GM12878 (cell line): ENCODE measurements at regions not wholly inside any gene's neighbourhood (a gene's known extent, or its start where the extent isn't known, plus 50 kb on each side); places are given as distances from the start of the nearest gene placed in this dataset.

Experiments used
- ASH2L ChIP-seq: fragments of 300-600, 200-600 bp; sonication (generic); IDR thresholded peaks from 2 replicates; pipeline ENCODE4 v1.6.1; 2017; ENCODE audit warnings: low read depth, mild to moderate bottlenecking, borderline replicate concordance
- EZH2 ChIP-seq: IDR thresholded peaks from 2 replicates; pipeline ENCODE4 v1.6.1; 2012; ENCODE audit warnings: low read depth, mild to moderate bottlenecking, control low read depth, inconsistent platforms, low read length, borderline replicate concordance; ENCODE audit not compliant: control insufficient read depth
- FOXM1 ChIP-seq: IDR thresholded peaks from 2 replicates; pipeline ENCODE4 v1.6.1; 2012; ENCODE audit warnings: low read depth, mild to moderate bottlenecking, inconsistent platforms, low read length, moderate library complexity
- HCFC1 ChIP-seq: fragments of 150-350 bp; IDR thresholded peaks from 2 replicates; pipeline ENCODE4 v1.6.1; 2014; ENCODE audit warnings: low read length
- MTA3 ChIP-seq: IDR thresholded peaks from 2 replicates; pipeline ENCODE4 v1.6.1; 2012; ENCODE audit warnings: low read length, inconsistent platforms, borderline replicate concordance
- NFIC ChIP-seq: IDR thresholded peaks from 2 replicates; pipeline ENCODE4 v1.6.1; 2012; ENCODE audit warnings: low read depth, mild to moderate bottlenecking, inconsistent platforms, low read length, moderate library complexity
- POLR2AphosphoS5 ChIP-seq: IDR thresholded peaks from 2 replicates; pipeline ENCODE4 v1.6.1; 2011; ENCODE audit warnings: mild to moderate bottlenecking, low read length, inconsistent platforms
- SIN3A ChIP-seq: IDR thresholded peaks from 2 replicates; pipeline ENCODE4 v1.6.1; 2012; ENCODE audit warnings: low read depth, low read length, improper control_type of control experiment
- SUZ12 ChIP-seq: fragments of 200-600 bp; sonication (generic); IDR thresholded peaks from one replicate; pipeline ENCODE4 v1.6.1; 2018; ENCODE audit warnings: antibody characterized with exemption, mild to moderate bottlenecking; ENCODE audit not compliant: unreplicated experiment
- ZZZ3 ChIP-seq: IDR thresholded peaks from 2 replicates; pipeline ENCODE4 v1.6.1; 2011; ENCODE audit warnings: low read depth; ENCODE audit not compliant: control insufficient read depth, insufficient read length
- TF ChIP-seq, protein P1 (sequence below): IDR thresholded peaks from 2 replicates; pipeline ENCODE4 v1.6.1; 2012; ENCODE audit warnings: low read depth, low read length, improper control_type of control experiment
- TF ChIP-seq, protein P2 (sequence below): IDR thresholded peaks from 2 replicates; pipeline ENCODE4 v1.6.1; 2012; ENCODE audit warnings: mild to moderate bottlenecking, low read depth, low read length
- TF ChIP-seq, protein P3 (sequence below), 3 experiments: IDR thresholded peaks in 2 of 3; conservative IDR thresholded peaks in 1 of 3; 2 replicates each; pipeline ENCODE4 v1.5.1; 2011; ENCODE audit warnings: low read depth in 3 of 3, low read length in 3 of 3, mild to moderate bottlenecking in 3 of 3, control low read depth in 2 of 3, moderate library complexity in 2 of 3, inconsistent platforms in 1 of 3, mixed read lengths in 1 of 3; ENCODE audit not compliant: control insufficient read depth in 2 of 3, insufficient read depth in 1 of 3; ENCODE audit errors: extremely low read depth in 1 of 3

DNA sequence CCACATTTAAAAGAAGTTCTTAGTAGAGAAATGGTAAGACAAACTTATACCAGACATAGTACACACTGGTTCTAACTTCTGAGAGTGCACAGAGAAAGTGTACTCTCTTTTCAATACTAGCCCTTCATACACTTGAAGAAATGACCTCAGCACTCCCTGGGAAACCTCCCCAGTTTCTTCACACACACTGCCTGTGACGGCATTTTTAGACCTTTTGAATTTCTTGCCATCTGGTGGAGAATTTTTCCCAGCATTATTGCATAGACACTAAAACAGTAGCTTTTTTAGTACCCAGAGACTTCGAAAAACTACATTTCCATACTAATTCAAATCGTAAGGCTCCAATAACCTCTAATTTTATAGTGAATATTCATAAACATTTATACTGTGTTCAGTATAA lies 341.6 kb upstream of the MAOA start:
- TF ChIP-seq POLR2AphosphoS5: no peak
- TF ChIP-seq EZH2: no peak
- TF ChIP-seq ASH2L: no peak
- TF ChIP-seq, protein P1, sequence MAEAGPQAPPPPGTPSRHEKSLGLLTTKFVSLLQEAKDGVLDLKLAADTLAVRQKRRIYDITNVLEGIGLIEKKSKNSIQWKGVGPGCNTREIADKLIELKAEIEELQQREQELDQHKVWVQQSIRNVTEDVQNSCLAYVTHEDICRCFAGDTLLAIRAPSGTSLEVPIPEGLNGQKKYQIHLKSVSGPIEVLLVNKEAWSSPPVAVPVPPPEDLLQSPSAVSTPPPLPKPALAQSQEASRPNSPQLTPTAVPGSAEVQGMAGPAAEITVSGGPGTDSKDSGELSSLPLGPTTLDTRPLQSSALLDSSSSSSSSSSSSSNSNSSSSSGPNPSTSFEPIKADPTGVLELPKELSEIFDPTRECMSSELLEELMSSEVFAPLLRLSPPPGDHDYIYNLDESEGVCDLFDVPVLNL: no peak
- TF ChIP-seq, protein P2, sequence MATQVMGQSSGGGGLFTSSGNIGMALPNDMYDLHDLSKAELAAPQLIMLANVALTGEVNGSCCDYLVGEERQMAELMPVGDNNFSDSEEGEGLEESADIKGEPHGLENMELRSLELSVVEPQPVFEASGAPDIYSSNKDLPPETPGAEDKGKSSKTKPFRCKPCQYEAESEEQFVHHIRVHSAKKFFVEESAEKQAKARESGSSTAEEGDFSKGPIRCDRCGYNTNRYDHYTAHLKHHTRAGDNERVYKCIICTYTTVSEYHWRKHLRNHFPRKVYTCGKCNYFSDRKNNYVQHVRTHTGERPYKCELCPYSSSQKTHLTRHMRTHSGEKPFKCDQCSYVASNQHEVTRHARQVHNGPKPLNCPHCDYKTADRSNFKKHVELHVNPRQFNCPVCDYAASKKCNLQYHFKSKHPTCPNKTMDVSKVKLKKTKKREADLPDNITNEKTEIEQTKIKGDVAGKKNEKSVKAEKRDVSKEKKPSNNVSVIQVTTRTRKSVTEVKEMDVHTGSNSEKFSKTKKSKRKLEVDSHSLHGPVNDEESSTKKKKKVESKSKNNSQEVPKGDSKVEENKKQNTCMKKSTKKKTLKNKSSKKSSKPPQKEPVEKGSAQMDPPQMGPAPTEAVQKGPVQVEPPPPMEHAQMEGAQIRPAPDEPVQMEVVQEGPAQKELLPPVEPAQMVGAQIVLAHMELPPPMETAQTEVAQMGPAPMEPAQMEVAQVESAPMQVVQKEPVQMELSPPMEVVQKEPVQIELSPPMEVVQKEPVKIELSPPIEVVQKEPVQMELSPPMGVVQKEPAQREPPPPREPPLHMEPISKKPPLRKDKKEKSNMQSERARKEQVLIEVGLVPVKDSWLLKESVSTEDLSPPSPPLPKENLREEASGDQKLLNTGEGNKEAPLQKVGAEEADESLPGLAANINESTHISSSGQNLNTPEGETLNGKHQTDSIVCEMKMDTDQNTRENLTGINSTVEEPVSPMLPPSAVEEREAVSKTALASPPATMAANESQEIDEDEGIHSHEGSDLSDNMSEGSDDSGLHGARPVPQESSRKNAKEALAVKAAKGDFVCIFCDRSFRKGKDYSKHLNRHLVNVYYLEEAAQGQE: no peak
- TF ChIP-seq, protein P3, sequence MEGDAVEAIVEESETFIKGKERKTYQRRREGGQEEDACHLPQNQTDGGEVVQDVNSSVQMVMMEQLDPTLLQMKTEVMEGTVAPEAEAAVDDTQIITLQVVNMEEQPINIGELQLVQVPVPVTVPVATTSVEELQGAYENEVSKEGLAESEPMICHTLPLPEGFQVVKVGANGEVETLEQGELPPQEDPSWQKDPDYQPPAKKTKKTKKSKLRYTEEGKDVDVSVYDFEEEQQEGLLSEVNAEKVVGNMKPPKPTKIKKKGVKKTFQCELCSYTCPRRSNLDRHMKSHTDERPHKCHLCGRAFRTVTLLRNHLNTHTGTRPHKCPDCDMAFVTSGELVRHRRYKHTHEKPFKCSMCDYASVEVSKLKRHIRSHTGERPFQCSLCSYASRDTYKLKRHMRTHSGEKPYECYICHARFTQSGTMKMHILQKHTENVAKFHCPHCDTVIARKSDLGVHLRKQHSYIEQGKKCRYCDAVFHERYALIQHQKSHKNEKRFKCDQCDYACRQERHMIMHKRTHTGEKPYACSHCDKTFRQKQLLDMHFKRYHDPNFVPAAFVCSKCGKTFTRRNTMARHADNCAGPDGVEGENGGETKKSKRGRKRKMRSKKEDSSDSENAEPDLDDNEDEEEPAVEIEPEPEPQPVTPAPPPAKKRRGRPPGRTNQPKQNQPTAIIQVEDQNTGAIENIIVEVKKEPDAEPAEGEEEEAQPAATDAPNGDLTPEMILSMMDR (IDR thresholded peaks at IDR 0.05 in 2 of 3, conservative IDR thresholded peaks at IDR 0.05 in 1 of 3; ENCODE audit: control insufficient read depth in 2 of 3, extremely low read depth in 1 of 3, insufficient read depth in 1 of 3, low read depth in 3 of 3, low read length in 3 of 3): no peak
- no peak for TF ChIP-seq ZZZ3
- TF ChIP-seq MTA3: no peak
- no peak for TF ChIP-seq SUZ12
- TF ChIP-seq NFIC: no peak
- no peak for TF ChIP-seq FOXM1
- no peak for TF ChIP-seq HCFC1
- TF ChIP-seq SIN3A: no peak
